ENCODE measurements at regions not wholly inside any gene's neighbourhood (a gene's known extent, or its start where the extent isn't known, plus 50 kb on each side); places are given as distances from the start of the nearest gene placed in this dataset.

DNA sequence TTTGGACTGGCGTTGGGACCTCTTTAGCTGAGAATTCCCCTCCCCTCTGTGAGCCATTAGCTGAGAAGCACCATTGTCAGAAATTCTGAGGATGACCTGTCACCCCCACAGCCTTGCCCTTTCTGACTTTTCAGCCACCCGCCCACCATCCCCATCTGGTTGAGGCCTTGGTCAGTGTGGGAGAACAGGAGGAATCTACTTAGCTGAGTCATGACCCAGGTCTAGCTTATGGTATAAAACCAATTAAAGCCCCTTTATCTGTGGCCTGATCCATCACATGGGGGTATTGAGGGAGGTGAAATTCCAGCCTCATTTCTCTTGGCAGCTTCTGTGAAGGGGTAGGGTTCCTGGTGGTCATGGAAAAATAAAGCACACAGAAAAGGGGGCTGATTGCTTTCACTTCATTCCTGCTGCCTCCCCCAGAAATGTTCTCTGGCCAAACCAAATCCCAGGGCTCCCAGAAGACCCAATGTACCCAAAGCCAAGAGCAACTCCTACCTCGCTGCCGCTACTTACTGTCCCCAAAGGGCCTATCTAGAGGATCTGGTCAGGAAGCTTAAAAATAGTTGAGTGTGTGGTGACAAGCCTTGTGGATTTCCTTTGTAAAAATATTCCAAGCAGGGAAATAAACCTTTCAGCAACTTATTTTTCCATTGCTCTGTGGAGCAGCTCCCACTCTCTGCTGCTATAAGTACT is 174.8 kb upstream of the TNC start:
- Histone ChIP-seq H3K79me2 (ENCODE audit: low read length) (no peaks in the 10 kb centered on the region), H3K36me3 (replicated peaks; ENCODE audit: insufficient read depth, low read length) (no peaks in the 10 kb centered on the region), H3K4me1 (ENCODE audit: low read length) (no peaks in the 10 kb centered on the region), H3F3A (ENCODE audit: insufficient read depth, low read length) (no peaks in the 10 kb centered on the region), H3K9ac (ENCODE audit: low read length) (no peak overlapping the region), H3K27ac (ENCODE audit: low read length) (no peak overlapping the region), H3K27me3 (replicated peaks; ENCODE audit: insufficient read depth, low read length) (no peaks in the 10 kb centered on the region), H4K20me1 (ENCODE audit: insufficient read depth, low read length) (no peaks in the 10 kb centered on the region), H3K4me3 (ENCODE audit: low read length) (no peak overlapping the region), H3K4me2 (ENCODE audit: low read depth, low read length) (no peak overlapping the region), H3K9me3 (replicated peaks; ENCODE audit: insufficient read depth, low read length) (no peaks in the 10 kb centered on the region), H3K9me2 (replicated peaks; ENCODE audit: insufficient read depth, low read length) (no peaks in the 10 kb centered on the region), H2AFZ (ENCODE audit: low read length) (no peak overlapping the region)
- TF ChIP-seq EZH2 (optimal IDR thresholded peaks at IDR 0.05; ENCODE audit: low read depth, low read length), result no peak
- TF ChIP-seq EZH2phosphoT487 (IDR thresholded peaks at IDR 0.05; ENCODE audit: low read length), result no peak
- no peak for TF ChIP-seq CTCF (IDR thresholded peaks at IDR 0.05; ENCODE audit: low read length)
- DNase-seq, result no peak

- H3K4me2 ChIP-seq (ENCODE audit: low read depth, low read length), result no peak overlapping the region
These were observed 177.8 kb upstream of the TNC start for GRCh38 chr9:115295734-115296133.

DNA sequence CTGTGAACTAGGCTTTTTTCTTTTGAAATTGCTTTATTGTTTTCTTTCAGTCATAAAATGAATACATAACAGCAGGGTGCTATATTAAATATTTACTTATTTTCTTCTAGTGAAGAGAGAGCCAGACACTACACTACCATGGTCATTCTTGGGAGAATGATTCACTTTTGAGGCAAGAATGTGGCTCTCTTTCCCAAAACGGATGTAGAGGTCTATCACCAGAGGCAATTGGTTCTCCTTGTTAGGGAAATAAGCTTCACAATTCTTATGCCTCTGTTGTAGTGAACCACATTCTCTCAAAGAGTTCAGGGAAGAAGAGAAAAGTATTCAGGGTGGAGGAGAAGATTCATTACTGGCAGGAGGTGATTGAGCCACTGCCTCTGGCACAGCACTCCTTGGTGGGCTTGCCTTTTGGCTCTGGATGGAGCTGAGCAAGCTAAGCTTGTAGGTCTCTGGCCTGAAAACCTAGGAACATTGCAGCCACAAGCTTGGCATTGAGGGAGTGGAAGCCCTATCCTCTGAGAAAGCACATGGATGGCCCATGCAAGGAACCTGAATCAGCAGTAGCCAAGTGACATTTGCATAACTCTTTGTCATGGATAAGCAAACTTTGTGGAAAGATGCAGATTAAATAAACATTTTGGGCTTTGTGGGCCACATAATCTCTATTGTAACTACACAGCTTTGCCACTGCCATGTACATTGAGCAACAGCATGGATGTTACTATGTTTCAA is 179.0 kb upstream of the TNC start:
- Histone ChIP-seq H3K9me2 (replicated peaks; ENCODE audit: insufficient read depth, low read length) (no peaks in the 10 kb centered on the region), H3K4me2 (ENCODE audit: low read depth, low read length) (no peak overlapping the region), H2AFZ (ENCODE audit: low read length) (no peak overlapping the region), H3K79me2 (ENCODE audit: low read length) (no peaks in the 10 kb centered on the region), H3K27me3 (replicated peaks; ENCODE audit: insufficient read depth, low read length) (no peaks in the 10 kb centered on the region), H4K20me1 (ENCODE audit: insufficient read depth, low read length) (no peaks in the 10 kb centered on the region), H3K36me3 (replicated peaks; ENCODE audit: insufficient read depth, low read length) (no peaks in the 10 kb centered on the region), H3K9me3 (replicated peaks; ENCODE audit: insufficient read depth, low read length) (no peaks in the 10 kb centered on the region), H3K4me3 (ENCODE audit: low read length) (no peak overlapping the region), H3K9ac (ENCODE audit: low read length) (no peak overlapping the region), H3K27ac (ENCODE audit: low read length) (no peak overlapping the region), H3K4me1 (ENCODE audit: low read length) (no peaks in the 10 kb centered on the region), H3F3A (ENCODE audit: insufficient read depth, low read length) (no peaks in the 10 kb centered on the region)
- no peak for TF ChIP-seq EZH2 (optimal IDR thresholded peaks at IDR 0.05; ENCODE audit: low read depth, low read length)
- TF ChIP-seq CTCF (IDR thresholded peaks at IDR 0.05; ENCODE audit: low read length), result no peak
- no peak for TF ChIP-seq EZH2phosphoT487 (IDR thresholded peaks at IDR 0.05; ENCODE audit: low read length)
- no peak for DNase-seq

More at GRCh38 chr9:115295734-115296133, 177.8 kb upstream of the TNC start:
- no peak overlapping the region for H2AFZ ChIP-seq (ENCODE audit: low read length)
- H3K9me2 ChIP-seq (replicated peaks; ENCODE audit: insufficient read depth, low read length), result no peaks in the 10 kb centered on the region
- H3F3A ChIP-seq (ENCODE audit: insufficient read depth, low read length), result no peaks in the 10 kb centered on the region
- H3K27me3 ChIP-seq (replicated peaks; ENCODE audit: insufficient read depth, low read length), result no peaks in the 10 kb centered on the region
- H3K4me3 ChIP-seq (ENCODE audit: low read length), result no peak overlapping the region
- H3K36me3 ChIP-seq (replicated peaks; ENCODE audit: insufficient read depth, low read length), result no peaks in the 10 kb centered on the region
- H3K9me3 ChIP-seq (replicated peaks; ENCODE audit: insufficient read depth, low read length), result no peaks in the 10 kb centered on the region
- no peak for TF ChIP-seq EZH2phosphoT487 (IDR thresholded peaks at IDR 0.05; ENCODE audit: low read length)
- no peaks in the 10 kb centered on the region for H3K79me2 ChIP-seq (ENCODE audit: low read length)
- no peaks in the 10 kb centered on the region for H4K20me1 ChIP-seq (ENCODE audit: insufficient read depth, low read length)
- H3K9ac ChIP-seq (ENCODE audit: low read length), result no peak overlapping the region
- DNase-seq, result no peak
- H3K4me1 ChIP-seq (ENCODE audit: low read length), result no peaks in the 10 kb centered on the region
- H3K27ac ChIP-seq (ENCODE audit: low read length), result no peak overlapping the region

DNA sequence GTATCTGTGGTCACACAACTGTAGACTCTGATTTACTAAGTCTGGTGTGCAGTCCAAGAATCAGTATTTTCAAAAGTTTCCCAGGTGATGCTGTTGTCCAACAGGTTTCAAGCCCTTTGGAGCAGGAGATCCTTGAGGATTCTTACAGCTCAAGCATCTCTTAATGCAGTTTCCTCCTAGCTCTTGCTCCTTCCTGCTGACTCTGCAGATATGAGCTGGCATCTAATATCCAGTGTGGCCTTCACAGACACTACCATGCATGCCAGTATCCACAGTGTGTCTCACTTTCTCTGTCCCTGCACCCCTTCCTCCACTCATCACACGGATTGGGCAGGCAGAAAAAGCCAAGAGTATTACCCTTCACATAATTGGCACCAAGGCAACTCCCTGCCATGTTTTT is 182.2 kb upstream of the TNC start:
- Histone ChIP-seq H3K4me2 (ENCODE audit: low read depth, low read length) (no peak overlapping the region), H3K36me3 (replicated peaks; ENCODE audit: insufficient read depth, low read length) (no peaks in the 10 kb centered on the region), H3K9me2 (replicated peaks; ENCODE audit: insufficient read depth, low read length) (no peaks in the 10 kb centered on the region), H3K27me3 (replicated peaks; ENCODE audit: insufficient read depth, low read length) (no peaks in the 10 kb centered on the region), H3K9ac (ENCODE audit: low read length) (no peak overlapping the region), H3K4me3 (ENCODE audit: low read length) (no peak overlapping the region), H3K9me3 (replicated peaks; ENCODE audit: insufficient read depth, low read length) (no peaks in the 10 kb centered on the region), H3K4me1 (ENCODE audit: low read length) (no peaks in the 10 kb centered on the region), H3F3A (ENCODE audit: insufficient read depth, low read length) (no peaks in the 10 kb centered on the region), H3K27ac (ENCODE audit: low read length) (no peak overlapping the region), H4K20me1 (ENCODE audit: insufficient read depth, low read length) (no peaks in the 10 kb centered on the region), H2AFZ (ENCODE audit: low read length) (no peak overlapping the region), H3K79me2 (ENCODE audit: low read length) (no peaks in the 10 kb centered on the region)
- TF ChIP-seq EZH2phosphoT487 (IDR thresholded peaks at IDR 0.05; ENCODE audit: low read length) (no peak), CTCF (IDR thresholded peaks at IDR 0.05; ENCODE audit: low read length) (no peak)
- no peak for DNase-seq
